Peyer's patch (tissue), 4 donors: ENCODE measurements at regions not wholly inside any gene's neighbourhood (a gene's known extent, or its start where the extent isn't known, plus 50 kb on each side); places are given as distances from the start of the nearest gene placed in this dataset.
A peak's percentile ranks its signal among the peaks of the same experiment; 100 is the strongest.

Experiments
- DNase-seq, 3 donors: peaks; one replicate each; pipeline ENCODE4 v3.0.0-alpha.2; 2017 to 2019
- H3K27ac ChIP-seq, 4 donors: fragments of 200-600 bp; sonication (generic); one replicate each; pipeline ENCODE4 v1.5.1; 2016 to 2019
- H3K27me3 ChIP-seq, 2 donors: fragments of 200-600 bp; sonication (generic); one replicate each; pipeline ENCODE4 v1.5.1; 2019
- H3K36me3 ChIP-seq, 3 donors: fragments of 200-600 bp; sonication (generic); one replicate each; pipeline ENCODE4 v1.5.1; 2016 to 2019
- H3K4me1 ChIP-seq, 4 donors: fragments of 200-600 bp; sonication (generic); one replicate each; pipeline ENCODE4 v1.5.1; 2016 to 2019
- H3K4me3 ChIP-seq, 4 donors: fragments of 200-600 bp; sonication (generic); 1 replicate in 3 of 4; 2 replicates in 1 of 4; pipeline ENCODE4 v1.5.1; 2016 to 2019; ENCODE audit warnings: mild to moderate bottlenecking in 1 of 4
- H3K9me3 ChIP-seq, 4 donors: fragments of 200-600 bp; sonication (generic); one replicate each; pipeline ENCODE4 v1.5.1; 2016 to 2019; ENCODE audit warnings: mild to moderate bottlenecking in 1 of 4
- CTCF ChIP-seq, 6 experiments: fragments of 450-650 bp in 4 of 6; fragments of 200-600 bp in 2 of 6; sonication (generic) in 1 of 6; IDR thresholded peaks; one replicate each; pipeline ENCODE4 v1.5.1; 2017 to 2019; ENCODE audit warnings: antibody characterized with exemption in 6 of 6, mild to moderate bottlenecking in 3 of 6, moderate library complexity in 1 of 6
- POLR2A ChIP-seq, 2 donors: fragments of 450-650 bp; IDR thresholded peaks; one replicate each; pipeline ENCODE4 v1.5.1; 2017; ENCODE audit warnings: antibody characterized with exemption in 2 of 2, mild to moderate bottlenecking in 2 of 2, moderate library complexity in 2 of 2

- H3K27me3 ChIP-seq: no peaks in the 10 kb centered on the region
- no peak for DNase-seq
- TF ChIP-seq CTCF (IDR thresholded peaks at IDR 0.05): no peak
- TF ChIP-seq POLR2A (IDR thresholded peaks at IDR 0.05): no peak
- H3K4me3 ChIP-seq: no peak overlapping the region
- no peaks in the 10 kb centered on the region for H3K4me1 ChIP-seq
- H3K27ac ChIP-seq: no peak overlapping the region
- H3K9me3 ChIP-seq: no peaks in the 10 kb centered on the region
- H3K36me3 ChIP-seq: no peaks in the 10 kb centered on the region
These were observed 452.3 kb downstream of the MID1IP1 start for GRCh38 chrX:39253551-39253950.

- Histone ChIP-seq H3K4me1 (no peaks in the 10 kb centered on the region), H3K9me3 (no peaks in the 10 kb centered on the region), H3K27ac (no peak overlapping the region), H3K27me3 (no peaks in the 10 kb centered on the region), H3K4me3 (no peak overlapping the region), H3K36me3 (no peaks in the 10 kb centered on the region)
- TF ChIP-seq POLR2A (IDR thresholded peaks at IDR 0.05) (no peak), CTCF (IDR thresholded peaks at IDR 0.05) (no peak)
- peak in 1 of 3 donors; percentile 50 for DNase-seq
These were observed 457.1 kb downstream of the MID1IP1 start for GRCh38 chrX:39258331-39258730.

- Histone ChIP-seq H3K36me3 (no peaks in the 10 kb centered on the region), H3K27me3 (no peaks in the 10 kb centered on the region), H3K27ac (no peak overlapping the region), H3K9me3 (no peaks in the 10 kb centered on the region), H3K4me3 (no peak overlapping the region), H3K4me1 (no peaks in the 10 kb centered on the region)
- DNase-seq: no peak
- TF ChIP-seq POLR2A (IDR thresholded peaks at IDR 0.05) (no peak), CTCF (IDR thresholded peaks at IDR 0.05) (no peak)
These were observed 459.7 kb downstream of the MID1IP1 start for GRCh38 chrX:39260965-39261364.

GRCh38 chrX:39261446-39262147, 460.3 kb downstream of the MID1IP1 start:
- Histone ChIP-seq H3K9me3 (no peaks in the 10 kb centered on the region), H3K4me1 (no peaks in the 10 kb centered on the region), H3K4me3 (no peak overlapping the region), H3K27me3 (no peaks in the 10 kb centered on the region), H3K36me3 (no peaks in the 10 kb centered on the region), H3K27ac (no peak overlapping the region)
- TF ChIP-seq POLR2A (IDR thresholded peaks at IDR 0.05) (no peak), CTCF (IDR thresholded peaks at IDR 0.05) (peak in 5 of 6 experiments; percentile 20 to 61 (median 51))
- no peak for DNase-seq

- no peak for TF ChIP-seq POLR2A (IDR thresholded peaks at IDR 0.05)
- no peak for TF ChIP-seq CTCF (IDR thresholded peaks at IDR 0.05)
- H3K9me3 ChIP-seq: no peaks in the 10 kb centered on the region
- H3K4me3 ChIP-seq: no peak overlapping the region
- no peak for DNase-seq
- H3K4me1 ChIP-seq: no peaks in the 10 kb centered on the region
- no peaks in the 10 kb centered on the region for H3K36me3 ChIP-seq
- H3K27me3 ChIP-seq: no peaks in the 10 kb centered on the region
- no peak overlapping the region for H3K27ac ChIP-seq
These were observed 461.4 kb downstream of the MID1IP1 start for GRCh38 chrX:39262641-39263040.

- Histone ChIP-seq H3K4me3 (no peak overlapping the region), H3K9me3 (no peaks in the 10 kb centered on the region), H3K4me1 (no peaks in the 10 kb centered on the region), H3K27me3 (no peaks in the 10 kb centered on the region), H3K27ac (no peak overlapping the region), H3K36me3 (no peaks in the 10 kb centered on the region)
- no peak for DNase-seq
- no peak for TF ChIP-seq CTCF (IDR thresholded peaks at IDR 0.05)
- TF ChIP-seq POLR2A (IDR thresholded peaks at IDR 0.05): no peak
These were observed 462.8 kb downstream of the MID1IP1 start for GRCh38 chrX:39264023-39264422.
